GDM1 (cell line): ENCODE measurements at regions not wholly inside any gene's neighbourhood (a gene's known extent, or its start where the extent isn't known, plus 50 kb on each side); places are given as distances from the start of the nearest gene placed in this dataset.

ENCODE experiments used
- DNase-seq: peaks from one replicate; lab custom pipeline; 2025; lab: John Stamatoyannopoulos, UW

GRCh38 chr2:33777786-33778185, 178.7 kb upstream of the FAM98A start:
- no peak for DNase-seq

- no peak for DNase-seq
Observed at GRCh38 chr2:33775306-33775705, 176.2 kb upstream of the FAM98A start.

GRCh38 chr2:33770023-33770422, 170.9 kb upstream of the FAM98A start:
- no peak for DNase-seq

- no peak for DNase-seq
Observed at GRCh38 chr2:33766175-33766574, 167.1 kb upstream of the FAM98A start.

- DNase-seq, result no peak
Observed at GRCh38 chr2:33765122-33765521, 166.0 kb upstream of the FAM98A start.

GRCh38 chr2:33764551-33764950, 165.5 kb upstream of the FAM98A start:
- no peak for DNase-seq

GRCh38 chr2:33763671-33764310, 164.7 kb upstream of the FAM98A start:
- DNase-seq, result no peak

GRCh38 chr2:33762636-33763035, 163.5 kb upstream of the FAM98A start:
- no peak for DNase-seq

GRCh38 chr2:33746208-33746800, 147.2 kb upstream of the FAM98A start:
- no peak for DNase-seq

- DNase-seq, result no peak
Observed at GRCh38 chr2:33735096-33735495, 136.0 kb upstream of the FAM98A start.

- DNase-seq, result no peak
Observed at GRCh38 chr2:33730804-33731203, 131.7 kb upstream of the FAM98A start.

- DNase-seq, result no peak
Observed at GRCh38 chr2:33730193-33730592, 131.1 kb upstream of the FAM98A start.

GRCh38 chr2:33729353-33729752, 130.3 kb upstream of the FAM98A start:
- DNase-seq, result no peak

GRCh38 chr2:33728106-33728505, 129.0 kb upstream of the FAM98A start:
- DNase-seq, result no peak

GRCh38 chr2:33727361-33728032, 128.4 kb upstream of the FAM98A start:
- no peak for DNase-seq

- DNase-seq, result no peak
Observed at GRCh38 chr2:33726415-33726814, 127.3 kb upstream of the FAM98A start.

- DNase-seq, result no peak
Observed at GRCh38 chr2:33723329-33723728, 124.2 kb upstream of the FAM98A start.

- DNase-seq, result no peak
Observed at GRCh38 chr2:33719067-33719466, 120.0 kb upstream of the FAM98A start.

GRCh38 chr2:33712674-33713073, 113.6 kb upstream of the FAM98A start:
- DNase-seq, result no peak

GRCh38 chr2:33709951-33710350, 110.9 kb upstream of the FAM98A start:
- DNase-seq, result no peak

GRCh38 chr2:33707312-33707711, 108.2 kb upstream of the FAM98A start:
- no peak for DNase-seq

- DNase-seq, result no peak
Observed at GRCh38 chr2:33706410-33706809, 107.3 kb upstream of the FAM98A start.

- DNase-seq, result no peak
Observed at GRCh38 chr2:33704406-33704855, 105.3 kb upstream of the FAM98A start.
